Type B pancreatic cell (in vitro differentiated cells): ENCODE measurements at regions not wholly inside any gene's neighbourhood (a gene's known extent, or its start where the extent isn't known, plus 50 kb on each side); places are given as distances from the start of the nearest gene placed in this dataset.

Experiments
- DNase-seq: peaks from one replicate; pipeline ENCODE4 v3.0.0; 2021; ENCODE audit warnings: mixed read lengths; ENCODE audit not compliant: unreplicated experiment; ENCODE audit errors: extremely low spot score
- H3K27ac Mint-ChIP-seq: 2 replicates; pipeline ENCODE4 v1.8.0; 2021; ENCODE audit warnings: mild to moderate bottlenecking, mixed read lengths
- H3K27me3 Mint-ChIP-seq: 2 replicates; pipeline ENCODE4 v1.8.0; 2021; ENCODE audit warnings: mixed read lengths
- H3K36me3 Mint-ChIP-seq: 2 replicates; pipeline ENCODE4 v1.8.0; 2021; ENCODE audit warnings: mixed read lengths
- H3K4me1 Mint-ChIP-seq: one replicate; pipeline ENCODE4 v1.8.0; 2021; ENCODE audit warnings: mixed read lengths; ENCODE audit not compliant: unreplicated experiment
- H3K4me3 Mint-ChIP-seq: 2 replicates; pipeline ENCODE4 v1.8.0; 2021; ENCODE audit warnings: mild to moderate bottlenecking, mixed read lengths
- H3K9me3 Mint-ChIP-seq: 2 replicates; pipeline ENCODE4 v1.8.0; 2021; ENCODE audit warnings: mixed read lengths
- CTCF ChIP-seq: fragments of 200-600 bp; sonication (generic); conservative IDR thresholded peaks from 2 replicates; pipeline ENCODE4 v1.5.0; 2021; ENCODE audit warnings: antibody characterized with exemption, mild to moderate bottlenecking

GRCh38 chr17:72053449-72053848, 67.4 kb upstream of the SOX9 start:
- peaks cover 14% of the 10 kb centered on the region for H3K4me1 Mint-ChIP-seq
- H3K4me3 Mint-ChIP-seq = no peak overlapping the region
- H3K9me3 Mint-ChIP-seq = peaks cover 6% of the 10 kb centered on the region
- no peak overlapping the region for H3K27ac Mint-ChIP-seq
- DNase-seq = no peak
- H3K27me3 Mint-ChIP-seq = peaks cover 32% of the 10 kb centered on the region
- no peak for TF ChIP-seq CTCF
- H3K36me3 Mint-ChIP-seq = no peaks in the 10 kb centered on the region

- Mint-ChIP-seq H3K27ac (no peak overlapping the region), H3K4me1 (peaks cover 14% of the 10 kb centered on the region), H3K9me3 (peaks cover 4% of the 10 kb centered on the region), H3K36me3 (no peaks in the 10 kb centered on the region), H3K27me3 (peaks cover 34% of the 10 kb centered on the region), H3K4me3 (no peak overlapping the region)
- no peak for DNase-seq
- no peak for TF ChIP-seq CTCF
Observed at GRCh38 chr17:72056155-72056554, 64.7 kb upstream of the SOX9 start.

- H3K9me3 Mint-ChIP-seq = no peaks in the 10 kb centered on the region
- H3K36me3 Mint-ChIP-seq = no peaks in the 10 kb centered on the region
- peaks cover 37% of the 10 kb centered on the region for H3K27me3 Mint-ChIP-seq
- no peak for DNase-seq
- no peak for TF ChIP-seq CTCF
- H3K4me1 Mint-ChIP-seq = peaks cover 14% of the 10 kb centered on the region
- no peak overlapping the region for H3K4me3 Mint-ChIP-seq
- H3K27ac Mint-ChIP-seq = no peak overlapping the region
Observed at GRCh38 chr17:72056727-72057290, 64.0 kb upstream of the SOX9 start.

- Mint-ChIP-seq H3K27me3 (peaks cover 15% of the 10 kb centered on the region), H3K4me3 (no peak overlapping the region), H3K9me3 (no peaks in the 10 kb centered on the region)
Observed at GRCh38 chr17:72060084-72060483, 60.7 kb upstream of the SOX9 start.

GRCh38 chr17:72063262-72063661, 57.6 kb upstream of the SOX9 start:
- Mint-ChIP-seq H3K27ac (no peak overlapping the region), H3K27me3 (peaks cover 12% of the 10 kb centered on the region), H3K36me3 (no peaks in the 10 kb centered on the region), H3K4me3 (no peak overlapping the region), H3K4me1 (no peaks in the 10 kb centered on the region), H3K9me3 (no peaks in the 10 kb centered on the region)
- DNase-seq = no peak
- TF ChIP-seq CTCF = no peak

More at GRCh38 chr17:72060084-72060483, 60.7 kb upstream of the SOX9 start:
- DNase-seq = no peak
- Mint-ChIP-seq H3K27ac (no peak overlapping the region), H3K4me1 (no peaks in the 10 kb centered on the region), H3K36me3 (no peaks in the 10 kb centered on the region)
- no peak for TF ChIP-seq CTCF
